ENCODE measurements at regions not wholly inside any gene's neighbourhood (a gene's known extent, or its start where the extent isn't known, plus 50 kb on each side); places are given as distances from the start of the nearest gene placed in this dataset.

- no peak for DNase-seq
Observed at GRCh38 chrX:39150621-39151020, 349.4 kb downstream of the MID1IP1 start.

- peak; percentile 65 to 71 for DNase-seq
Observed at GRCh38 chrX:39152106-39152649, 350.9 kb downstream of the MID1IP1 start.

GRCh38 chrX:39156051-39156450 is 354.8 kb downstream of the MID1IP1 start:
- DNase-seq = no peak

- DNase-seq = no peak
Observed at GRCh38 chrX:39157006-39157405, 355.7 kb downstream of the MID1IP1 start.

- DNase-seq = no peak
Observed at GRCh38 chrX:39157796-39158195, 356.5 kb downstream of the MID1IP1 start.

GRCh38 chrX:39158801-39159657 is 357.8 kb downstream of the MID1IP1 start:
- no peak for DNase-seq

- DNase-seq = no peak
Observed at GRCh38 chrX:39159921-39160507, 358.8 kb downstream of the MID1IP1 start.

GRCh38 chrX:39161611-39162255 is 360.5 kb downstream of the MID1IP1 start:
- DNase-seq = no peak

GRCh38 chrX:39162322-39162735 is 361.1 kb downstream of the MID1IP1 start:
- peak; percentile 66 to 70 for DNase-seq

GRCh38 chrX:39163581-39164126 is 362.4 kb downstream of the MID1IP1 start:
- peak in 1 of 2 experiments; percentile 59 for DNase-seq

GRCh38 chrX:39164212-39164611 is 363.0 kb downstream of the MID1IP1 start:
- no peak for DNase-seq

GRCh38 chrX:39165185-39165584 is 363.9 kb downstream of the MID1IP1 start:
- DNase-seq = no peak

GRCh38 chrX:39165773-39166172 is 364.5 kb downstream of the MID1IP1 start:
- DNase-seq = no peak

- no peak for DNase-seq
Observed at GRCh38 chrX:39167791-39168190, 366.5 kb downstream of the MID1IP1 start.

GRCh38 chrX:39168609-39169008 is 367.4 kb downstream of the MID1IP1 start:
- DNase-seq = no peak

- no peak for DNase-seq
Observed at GRCh38 chrX:39169976-39170375, 368.7 kb downstream of the MID1IP1 start.

GRCh38 chrX:39170464-39170863 is 369.2 kb downstream of the MID1IP1 start:
- DNase-seq = no peak

- DNase-seq = no peak
Observed at GRCh38 chrX:39171686-39172085, 370.4 kb downstream of the MID1IP1 start.

- no peak for DNase-seq
Observed at GRCh38 chrX:39174241-39174771, 373.0 kb downstream of the MID1IP1 start.

GRCh38 chrX:39174772-39175417 is 373.6 kb downstream of the MID1IP1 start:
- peak; percentile 51 to 54 for DNase-seq

- DNase-seq = no peak
Observed at GRCh38 chrX:39175418-39176057, 374.3 kb downstream of the MID1IP1 start.

GRCh38 chrX:39176105-39176504 is 374.8 kb downstream of the MID1IP1 start:
- DNase-seq = no peak

Data from activated T-cell treated with anti-CD3 and anti-CD28 coated beads, Interleukin-2, amount 50 U/mL, for 48 hours (primary cell).